Mucosa of rectum (tissue), 2 donors: ENCODE measurements at regions not wholly inside any gene's neighbourhood (a gene's known extent, or its start where the extent isn't known, plus 50 kb on each side); places are given as distances from the start of the nearest gene placed in this dataset.

ENCODE experiments used
- H3K27ac ChIP-seq, 2 donors: one replicate each; pipeline ENCODE4 v1.7.0; 2013; ENCODE audit warnings: inconsistent platforms in 2 of 2, low read depth in 2 of 2, low read length in 2 of 2
- H3K27me3 ChIP-seq, 2 donors: one replicate each; pipeline ENCODE4 v1.7.0; 2013; ENCODE audit warnings: low read length in 2 of 2; ENCODE audit not compliant: control insufficient read depth in 2 of 2, insufficient read depth in 2 of 2
- H3K36me3 ChIP-seq, 2 donors: one replicate each; pipeline ENCODE4 v1.7.0; 2013; ENCODE audit warnings: low read length in 2 of 2; ENCODE audit not compliant: control insufficient read depth in 2 of 2, insufficient read depth in 2 of 2
- H3K4me1 ChIP-seq, 2 donors: one replicate each; pipeline ENCODE4 v1.7.0; 2013; ENCODE audit warnings: low read length in 2 of 2, mild to moderate bottlenecking in 1 of 2; ENCODE audit not compliant: control insufficient read depth in 2 of 2, insufficient read depth in 2 of 2
- H3K4me3 ChIP-seq, 2 donors: one replicate each; pipeline ENCODE4 v1.7.0; 2013; ENCODE audit warnings: low read length in 2 of 2
- H3K9ac ChIP-seq, 2 donors: one replicate each; pipeline ENCODE4 v1.7.0; 2013; ENCODE audit warnings: low read length in 2 of 2, low read depth in 1 of 2, mild to moderate bottlenecking in 1 of 2
- H3K9me3 ChIP-seq, 2 donors: one replicate each; pipeline ENCODE4 v1.7.0; 2013; ENCODE audit warnings: low read length in 2 of 2; ENCODE audit not compliant: control insufficient read depth in 2 of 2
- donor health status: healthy.
- donor health status: Normal muscosa, but diverticular disease.

DNA sequence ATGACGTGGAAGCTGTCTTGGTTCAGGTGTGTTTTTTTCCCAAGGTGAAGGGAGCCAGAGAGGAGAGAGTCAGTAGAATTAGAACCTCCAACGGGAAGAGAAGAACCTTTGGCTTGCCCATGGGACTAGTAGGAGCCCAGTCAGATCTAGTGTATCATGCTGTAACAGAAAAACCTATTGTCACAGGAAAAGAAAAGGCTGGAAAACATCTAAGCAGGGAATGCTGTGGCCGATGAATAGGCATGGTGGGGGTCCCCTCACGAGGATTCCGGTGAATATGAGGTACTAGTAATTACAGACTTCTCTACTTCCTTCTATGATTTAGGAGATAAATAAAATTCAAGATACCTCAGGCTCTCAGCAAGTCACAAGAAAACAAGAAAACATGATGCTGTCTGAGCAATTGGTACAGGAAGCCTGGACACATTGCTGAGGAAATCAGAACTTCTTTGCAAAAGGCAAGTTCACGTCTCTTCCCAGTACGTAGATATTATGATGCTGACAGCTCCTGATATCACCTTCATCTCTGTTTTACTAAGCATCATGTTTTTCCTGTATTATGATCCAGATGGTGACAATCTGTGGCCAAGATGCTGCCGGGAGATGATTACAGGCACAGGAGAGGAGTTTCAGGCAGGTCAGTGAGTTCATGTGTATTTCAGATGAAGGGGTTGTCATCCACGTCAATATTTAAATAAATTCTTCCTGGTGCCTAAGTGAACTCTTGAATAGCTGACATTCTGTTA is 54.3 kb upstream of the NPY start:
- Histone ChIP-seq H3K4me1 (no peaks in the 10 kb centered on the region), H3K36me3 (no peaks in the 10 kb centered on the region), H3K27ac (no peak overlapping the region), H3K4me3 (no peak overlapping the region), H3K27me3 (no peaks in the 10 kb centered on the region), H3K9ac (no peak overlapping the region), H3K9me3 (no peaks in the 10 kb centered on the region)

DNA sequence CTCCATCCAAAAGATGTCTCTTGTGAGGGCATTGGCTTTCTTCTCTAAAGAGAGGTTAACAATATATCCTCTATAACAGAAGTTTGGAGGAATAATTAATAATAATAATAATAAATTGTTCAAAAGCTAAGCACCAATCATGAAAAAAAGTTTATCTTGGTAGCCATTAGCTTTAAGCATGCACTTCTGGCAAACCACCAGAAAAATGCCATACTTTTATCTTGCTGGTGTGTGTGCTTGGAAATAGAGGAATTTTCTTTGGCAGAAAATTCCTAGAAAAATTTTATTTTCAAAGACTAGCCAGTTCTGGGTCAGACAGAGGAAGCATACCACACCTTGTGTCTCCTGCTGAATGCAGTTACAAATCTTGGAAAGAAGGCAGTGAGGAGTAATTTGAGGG is 52.5 kb upstream of the NPY start:
- H3K9me3 ChIP-seq = no peaks in the 10 kb centered on the region
- H3K36me3 ChIP-seq = no peaks in the 10 kb centered on the region
- no peaks in the 10 kb centered on the region for H3K27me3 ChIP-seq
- H3K9ac ChIP-seq = no peak overlapping the region
- H3K4me3 ChIP-seq = no peak overlapping the region
- H3K27ac ChIP-seq = no peak overlapping the region
- no peaks in the 10 kb centered on the region for H3K4me1 ChIP-seq

DNA sequence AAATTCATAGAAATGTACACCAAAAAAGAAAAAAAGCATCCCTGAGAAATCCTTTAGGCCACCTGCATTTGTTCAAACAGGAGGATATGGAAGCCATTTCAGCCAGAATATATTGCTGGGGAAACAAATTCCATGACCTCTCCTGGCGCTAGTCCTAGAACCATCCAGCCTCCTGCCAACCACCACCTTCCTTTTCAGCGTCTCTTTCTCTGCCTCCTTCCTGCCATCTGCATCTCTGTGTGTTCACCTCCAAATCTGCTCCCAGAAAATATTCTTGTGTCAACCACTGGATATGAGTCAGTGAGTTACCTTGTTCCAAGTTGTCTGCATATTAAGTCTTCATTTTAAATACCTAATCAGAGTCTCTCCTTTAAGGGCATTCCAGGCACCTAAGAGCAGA is 50.6 kb upstream of the NPY start:
- H3K27me3 ChIP-seq = no peaks in the 10 kb centered on the region
- H3K4me1 ChIP-seq = no peaks in the 10 kb centered on the region
- H3K9me3 ChIP-seq = no peaks in the 10 kb centered on the region
- no peaks in the 10 kb centered on the region for H3K36me3 ChIP-seq
- H3K9ac ChIP-seq = no peak overlapping the region
- H3K27ac ChIP-seq = no peak overlapping the region
- H3K4me3 ChIP-seq = no peak overlapping the region
